ENCODE measurements at regions not wholly inside any gene's neighbourhood (a gene's known extent, or its start where the extent isn't known, plus 50 kb on each side); places are given as distances from the start of the nearest gene placed in this dataset.

DNA sequence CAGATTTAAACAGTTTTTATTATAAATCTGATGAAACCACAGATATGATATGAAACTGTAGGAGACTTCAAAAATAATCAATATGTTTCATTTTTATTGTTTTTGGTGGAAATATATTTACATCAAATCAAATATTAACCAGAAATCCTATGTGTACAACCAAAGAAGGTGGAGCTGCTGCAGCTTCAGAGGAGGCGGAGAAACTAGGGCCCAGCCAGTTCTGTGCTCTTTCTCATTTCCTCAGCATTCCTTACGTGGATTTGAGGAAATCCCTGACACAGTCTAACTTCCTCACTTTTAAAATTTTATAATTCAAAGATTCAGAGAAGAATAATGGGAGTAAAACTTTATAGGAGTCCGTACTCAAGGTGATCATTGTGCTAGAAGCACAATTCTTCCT lies 610.7 kb upstream of the CPXCR1 start:
- TF ChIP-seq, protein P1, sequence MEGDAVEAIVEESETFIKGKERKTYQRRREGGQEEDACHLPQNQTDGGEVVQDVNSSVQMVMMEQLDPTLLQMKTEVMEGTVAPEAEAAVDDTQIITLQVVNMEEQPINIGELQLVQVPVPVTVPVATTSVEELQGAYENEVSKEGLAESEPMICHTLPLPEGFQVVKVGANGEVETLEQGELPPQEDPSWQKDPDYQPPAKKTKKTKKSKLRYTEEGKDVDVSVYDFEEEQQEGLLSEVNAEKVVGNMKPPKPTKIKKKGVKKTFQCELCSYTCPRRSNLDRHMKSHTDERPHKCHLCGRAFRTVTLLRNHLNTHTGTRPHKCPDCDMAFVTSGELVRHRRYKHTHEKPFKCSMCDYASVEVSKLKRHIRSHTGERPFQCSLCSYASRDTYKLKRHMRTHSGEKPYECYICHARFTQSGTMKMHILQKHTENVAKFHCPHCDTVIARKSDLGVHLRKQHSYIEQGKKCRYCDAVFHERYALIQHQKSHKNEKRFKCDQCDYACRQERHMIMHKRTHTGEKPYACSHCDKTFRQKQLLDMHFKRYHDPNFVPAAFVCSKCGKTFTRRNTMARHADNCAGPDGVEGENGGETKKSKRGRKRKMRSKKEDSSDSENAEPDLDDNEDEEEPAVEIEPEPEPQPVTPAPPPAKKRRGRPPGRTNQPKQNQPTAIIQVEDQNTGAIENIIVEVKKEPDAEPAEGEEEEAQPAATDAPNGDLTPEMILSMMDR (IDR thresholded peaks at IDR 0.05), result no peak
- TF ChIP-seq POLR2AphosphoS5 (IDR thresholded peaks at IDR 0.05), result no peak
- TF ChIP-seq EP300 (IDR thresholded peaks at IDR 0.05; ENCODE audit: low read depth), result no peak
- no peak for TF ChIP-seq POLR2A (IDR thresholded peaks at IDR 0.05)
